ENCODE measurements at regions not wholly inside any gene's neighbourhood (a gene's known extent, or its start where the extent isn't known, plus 50 kb on each side); places are given as distances from the start of the nearest gene placed in this dataset.

DNA sequence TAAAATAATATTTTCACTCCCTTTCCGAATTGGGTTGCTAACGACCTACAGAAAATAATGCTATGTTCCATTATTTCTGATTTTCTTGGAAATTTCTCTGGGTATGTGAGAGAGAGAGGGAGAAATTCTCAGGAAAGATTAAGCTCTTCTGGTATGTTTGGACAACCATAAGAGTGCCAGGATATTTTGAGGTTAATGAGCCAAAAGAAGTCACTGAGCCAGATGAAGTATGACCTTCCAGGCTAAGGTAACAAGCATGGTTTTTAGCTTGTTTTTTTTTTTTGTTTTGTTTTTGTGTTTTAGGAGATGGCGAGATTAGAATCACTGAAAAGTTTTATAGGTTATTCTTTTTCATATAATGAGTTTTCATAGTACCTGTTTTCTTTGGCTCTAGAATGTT, 171.0 kb upstream of the FOXP2 start:
- Histone ChIP-seq H3K9me3 (ENCODE audit: severe bottlenecking) (no peaks in the 10 kb centered on the region), H3K4me3 (ENCODE audit: severe bottlenecking) (no peak overlapping the region), H3K36me3 (ENCODE audit: low read depth) (no peaks in the 10 kb centered on the region), H3K4me1 (ENCODE audit: insufficient read depth, poor library complexity, severe bottlenecking) (no peaks in the 10 kb centered on the region), H3K27ac (ENCODE audit: poor library complexity, severe bottlenecking) (no peak overlapping the region), H3K27me3 (ENCODE audit: insufficient read depth, poor library complexity, severe bottlenecking) (no peaks in the 10 kb centered on the region)
- DNase-seq (ENCODE audit: low spot score) (no peak), ATAC-seq (ENCODE audit: low read depth) (no peak)
- TF ChIP-seq, protein P1, sequence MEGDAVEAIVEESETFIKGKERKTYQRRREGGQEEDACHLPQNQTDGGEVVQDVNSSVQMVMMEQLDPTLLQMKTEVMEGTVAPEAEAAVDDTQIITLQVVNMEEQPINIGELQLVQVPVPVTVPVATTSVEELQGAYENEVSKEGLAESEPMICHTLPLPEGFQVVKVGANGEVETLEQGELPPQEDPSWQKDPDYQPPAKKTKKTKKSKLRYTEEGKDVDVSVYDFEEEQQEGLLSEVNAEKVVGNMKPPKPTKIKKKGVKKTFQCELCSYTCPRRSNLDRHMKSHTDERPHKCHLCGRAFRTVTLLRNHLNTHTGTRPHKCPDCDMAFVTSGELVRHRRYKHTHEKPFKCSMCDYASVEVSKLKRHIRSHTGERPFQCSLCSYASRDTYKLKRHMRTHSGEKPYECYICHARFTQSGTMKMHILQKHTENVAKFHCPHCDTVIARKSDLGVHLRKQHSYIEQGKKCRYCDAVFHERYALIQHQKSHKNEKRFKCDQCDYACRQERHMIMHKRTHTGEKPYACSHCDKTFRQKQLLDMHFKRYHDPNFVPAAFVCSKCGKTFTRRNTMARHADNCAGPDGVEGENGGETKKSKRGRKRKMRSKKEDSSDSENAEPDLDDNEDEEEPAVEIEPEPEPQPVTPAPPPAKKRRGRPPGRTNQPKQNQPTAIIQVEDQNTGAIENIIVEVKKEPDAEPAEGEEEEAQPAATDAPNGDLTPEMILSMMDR (IDR thresholded peaks at IDR 0.05; ENCODE audit: poor library complexity, severe bottlenecking), result no peak

DNA sequence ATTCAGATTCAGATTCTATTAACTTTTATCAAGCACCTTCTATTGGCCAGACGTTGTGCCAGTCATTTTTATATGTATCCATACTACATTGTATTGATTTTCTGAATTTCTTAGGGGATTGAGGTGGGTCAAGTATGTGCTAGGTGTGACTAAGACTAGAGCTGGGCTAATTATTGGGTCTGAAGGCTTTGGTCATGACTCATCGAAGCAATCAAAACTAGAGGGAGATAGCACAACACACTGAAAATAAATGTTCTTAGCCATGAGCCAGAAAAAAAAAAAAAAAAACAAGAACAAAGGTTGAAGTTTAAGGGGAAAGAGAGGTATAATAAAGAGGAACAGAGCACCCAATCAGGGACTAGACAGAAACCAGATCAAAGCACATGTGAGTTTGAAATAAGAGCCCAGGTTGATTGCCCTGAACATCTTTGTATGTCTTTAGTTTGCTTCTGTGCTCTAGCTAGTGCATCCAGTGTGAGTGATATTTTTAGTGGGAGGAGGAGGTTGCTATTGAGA, 171.6 kb upstream of the FOXP2 start:
- H3K27me3 ChIP-seq (ENCODE audit: insufficient read depth, poor library complexity, severe bottlenecking), result no peaks in the 10 kb centered on the region
- ATAC-seq (ENCODE audit: low read depth), result no peak
- H3K27ac ChIP-seq (ENCODE audit: poor library complexity, severe bottlenecking), result no peak overlapping the region
- H3K9me3 ChIP-seq (ENCODE audit: severe bottlenecking), result no peaks in the 10 kb centered on the region
- DNase-seq (ENCODE audit: low spot score), result no peak
- H3K36me3 ChIP-seq (ENCODE audit: low read depth), result no peaks in the 10 kb centered on the region
- TF ChIP-seq, protein P1 (IDR thresholded peaks at IDR 0.05; ENCODE audit: poor library complexity, severe bottlenecking), result no peak
- H3K4me3 ChIP-seq (ENCODE audit: severe bottlenecking), result no peak overlapping the region
- no peaks in the 10 kb centered on the region for H3K4me1 ChIP-seq (ENCODE audit: insufficient read depth, poor library complexity, severe bottlenecking)

DNA sequence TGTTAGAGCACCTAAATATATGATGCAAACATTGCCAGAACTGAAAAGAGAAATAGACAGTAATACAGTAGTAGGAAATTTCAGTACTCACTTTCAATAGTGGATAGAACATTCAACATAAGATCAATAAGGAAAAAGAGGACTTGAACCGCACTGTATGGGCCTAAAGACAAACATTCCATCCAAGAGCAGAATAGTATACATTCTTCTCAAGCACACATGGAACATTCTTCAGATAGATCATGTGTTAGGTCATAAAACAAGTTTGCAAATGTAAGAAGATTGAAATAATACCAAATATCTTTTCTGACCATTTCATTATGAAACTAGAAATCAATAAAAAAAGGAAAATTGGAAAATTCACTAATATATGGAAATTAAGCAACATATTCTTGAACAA, 185.4 kb upstream of the FOXP2 start:
- Histone ChIP-seq H3K27me3 (ENCODE audit: insufficient read depth, poor library complexity, severe bottlenecking) (peaks cover 2% of the 10 kb centered on the region), H3K4me1 (ENCODE audit: insufficient read depth, poor library complexity, severe bottlenecking) (no peaks in the 10 kb centered on the region), H3K36me3 (ENCODE audit: low read depth) (no peaks in the 10 kb centered on the region), H3K27ac (ENCODE audit: poor library complexity, severe bottlenecking) (no peak overlapping the region), H3K9me3 (ENCODE audit: severe bottlenecking) (no peaks in the 10 kb centered on the region), H3K4me3 (ENCODE audit: severe bottlenecking) (no peak overlapping the region)
- DNase-seq (ENCODE audit: low spot score) (no peak), ATAC-seq (ENCODE audit: low read depth) (no peak)
- TF ChIP-seq, protein P1 (IDR thresholded peaks at IDR 0.05; ENCODE audit: poor library complexity, severe bottlenecking), result no peak

DNA sequence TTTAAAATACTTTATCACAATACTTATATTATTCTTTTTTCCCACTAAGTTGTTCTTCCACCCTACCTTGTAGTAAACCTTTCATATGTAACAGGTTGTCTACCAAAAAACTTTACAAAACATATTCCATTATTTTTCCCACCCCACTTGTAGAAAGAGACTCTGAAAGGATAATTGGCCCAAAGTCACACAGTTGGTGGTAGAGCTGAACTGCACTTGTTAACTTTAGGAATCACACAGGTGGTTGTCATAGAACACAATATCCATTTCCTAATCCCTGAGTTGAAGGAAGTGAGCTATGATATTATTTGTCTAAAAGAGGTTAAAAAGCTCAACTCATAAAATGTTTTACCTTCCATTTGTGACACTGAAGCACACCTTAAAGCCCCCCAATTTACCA, 188.8 kb upstream of the FOXP2 start:
- Histone ChIP-seq H3K4me3 (ENCODE audit: severe bottlenecking) (no peak overlapping the region), H3K27me3 (ENCODE audit: insufficient read depth, poor library complexity, severe bottlenecking) (peaks cover 2% of the 10 kb centered on the region), H3K4me1 (ENCODE audit: insufficient read depth, poor library complexity, severe bottlenecking) (no peaks in the 10 kb centered on the region), H3K9me3 (ENCODE audit: severe bottlenecking) (no peaks in the 10 kb centered on the region), H3K27ac (ENCODE audit: poor library complexity, severe bottlenecking) (no peak overlapping the region), H3K36me3 (ENCODE audit: low read depth) (no peaks in the 10 kb centered on the region)
- no peak for DNase-seq (ENCODE audit: low spot score)
- ATAC-seq (ENCODE audit: low read depth), result no peak
- TF ChIP-seq, protein P1 (IDR thresholded peaks at IDR 0.05; ENCODE audit: poor library complexity, severe bottlenecking), result no peak

DNA sequence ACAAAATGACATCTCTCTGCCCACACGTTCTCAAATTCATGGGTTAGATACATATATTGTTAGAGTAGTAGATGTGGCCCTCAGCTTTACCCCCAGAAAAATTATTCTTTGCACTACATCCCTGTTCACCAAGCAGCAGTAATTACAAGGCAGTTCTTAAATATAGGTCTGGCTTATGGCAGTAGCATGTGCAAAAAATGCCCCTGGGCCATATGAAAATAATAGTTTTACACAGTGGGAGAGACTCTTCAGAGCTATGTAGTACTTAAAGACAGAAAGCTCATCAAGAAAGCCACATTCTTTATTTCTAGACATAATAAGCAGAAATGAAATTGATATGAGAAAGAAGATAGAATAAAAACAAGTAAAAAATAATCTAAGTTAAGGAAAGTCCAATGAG, 196.3 kb upstream of the FOXP2 start:
- no peaks in the 10 kb centered on the region for H3K36me3 ChIP-seq (ENCODE audit: low read depth)
- TF ChIP-seq, protein P1 (IDR thresholded peaks at IDR 0.05; ENCODE audit: poor library complexity, severe bottlenecking), result no peak
- H3K27me3 ChIP-seq (ENCODE audit: insufficient read depth, poor library complexity, severe bottlenecking), result peaks cover 3% of the 10 kb centered on the region
- H3K4me3 ChIP-seq (ENCODE audit: severe bottlenecking), result no peak overlapping the region
- no peaks in the 10 kb centered on the region for H3K4me1 ChIP-seq (ENCODE audit: insufficient read depth, poor library complexity, severe bottlenecking)
- DNase-seq (ENCODE audit: low spot score) (no peak), ATAC-seq (ENCODE audit: low read depth) (no peak)
- no peak overlapping the region for H3K27ac ChIP-seq (ENCODE audit: poor library complexity, severe bottlenecking)
- no peaks in the 10 kb centered on the region for H3K9me3 ChIP-seq (ENCODE audit: severe bottlenecking)
